ENCODE measurements at regions not wholly inside any gene's neighbourhood (a gene's known extent, or its start where the extent isn't known, plus 50 kb on each side); places are given as distances from the start of the nearest gene placed in this dataset.

GRCh38 chr3:26340001-26340400 is 282.6 kb upstream of the LRRC3B start:
- TF ChIP-seq CTCF (IDR thresholded peaks at IDR 0.05) (no peak), POLR2A (IDR thresholded peaks at IDR 0.05) (no peak)
